GM21723 (cell line): ENCODE measurements at regions not wholly inside any gene's neighbourhood (a gene's known extent, or its start where the extent isn't known, plus 50 kb on each side); places are given as distances from the start of the nearest gene placed in this dataset.
"Not testable (repeated sequence)": the region's sequence is repeated elsewhere in the genome, so short reads cannot be mapped to it uniquely, and the experiment has no call there.

ENCODE experiments used
- ATAC-seq: cut with Tn5 transposase; IDR thresholded peaks from one replicate; pipeline ENCODE4 v1.9.1; 2021; ENCODE audit warnings: mild to moderate bottlenecking, moderate library complexity; ENCODE audit not compliant: unreplicated experiment

DNA sequence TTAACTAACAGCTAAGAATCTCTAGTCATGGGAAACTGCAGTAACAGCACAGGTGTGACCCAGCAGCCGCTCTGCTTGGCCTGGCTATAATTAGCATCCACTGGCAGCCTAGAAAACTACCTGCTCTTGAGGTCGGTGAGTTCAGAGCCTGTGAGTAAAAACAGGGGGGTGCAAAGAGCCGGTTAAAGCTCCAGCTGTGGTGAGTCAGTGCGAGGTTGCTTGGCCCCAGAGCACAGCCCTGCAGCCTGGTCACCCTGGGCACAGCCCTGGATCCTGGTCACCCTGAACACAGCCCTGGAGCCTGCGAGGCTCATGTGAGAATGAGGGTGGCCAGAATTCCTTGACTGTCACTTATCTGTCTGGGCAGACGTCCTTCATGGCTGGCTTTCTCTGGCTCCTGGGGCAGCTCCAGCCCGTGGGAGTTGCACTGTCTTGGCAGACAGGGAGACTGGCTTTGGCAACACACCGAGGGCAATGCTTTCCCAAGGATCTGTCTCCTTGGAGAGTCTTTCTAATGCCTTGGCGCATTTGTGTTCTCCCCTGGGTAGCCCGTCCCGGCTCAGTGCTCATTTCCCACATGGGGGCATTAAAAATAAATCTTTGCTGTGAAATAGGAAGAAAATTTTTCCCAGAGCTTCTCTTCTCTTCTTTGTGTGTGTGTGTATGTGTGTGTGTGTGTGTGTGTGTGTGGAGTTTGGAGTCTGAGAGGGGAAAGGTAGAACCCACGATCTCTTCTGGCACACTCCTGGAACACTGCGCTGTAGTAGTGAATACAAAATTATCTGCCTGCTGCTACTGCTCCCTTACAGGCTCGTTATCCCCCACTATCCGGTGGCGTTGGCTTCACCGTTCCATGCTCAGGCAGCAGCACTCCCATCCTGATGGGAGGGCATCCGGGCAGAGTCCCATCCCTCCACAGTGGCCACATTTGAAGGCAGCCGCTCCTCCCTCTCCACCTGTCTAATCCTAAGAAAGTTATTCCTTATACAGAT, 250.2 kb upstream of the MEX3C start:
- ATAC-seq = no peak

DNA sequence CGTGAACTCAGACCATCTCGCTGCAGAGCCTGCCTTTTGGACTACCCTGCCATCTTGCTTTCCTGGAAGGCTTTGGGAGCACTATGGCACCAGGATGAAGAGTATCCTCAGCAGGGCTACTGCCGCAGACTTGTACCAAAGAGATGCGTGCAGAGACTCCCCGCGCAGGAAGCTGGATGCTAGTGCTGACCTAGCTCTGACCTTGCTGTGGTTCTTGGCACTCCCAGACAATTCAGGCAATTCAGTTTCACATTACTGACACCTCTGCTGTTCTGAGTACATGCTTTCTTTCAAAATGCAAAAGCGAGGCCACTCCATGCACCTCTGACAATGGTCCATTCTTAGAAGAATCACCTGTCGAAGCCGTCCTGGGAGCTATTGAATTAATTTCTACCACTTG, 251.5 kb upstream of the MEX3C start:
- no peak for ATAC-seq

DNA sequence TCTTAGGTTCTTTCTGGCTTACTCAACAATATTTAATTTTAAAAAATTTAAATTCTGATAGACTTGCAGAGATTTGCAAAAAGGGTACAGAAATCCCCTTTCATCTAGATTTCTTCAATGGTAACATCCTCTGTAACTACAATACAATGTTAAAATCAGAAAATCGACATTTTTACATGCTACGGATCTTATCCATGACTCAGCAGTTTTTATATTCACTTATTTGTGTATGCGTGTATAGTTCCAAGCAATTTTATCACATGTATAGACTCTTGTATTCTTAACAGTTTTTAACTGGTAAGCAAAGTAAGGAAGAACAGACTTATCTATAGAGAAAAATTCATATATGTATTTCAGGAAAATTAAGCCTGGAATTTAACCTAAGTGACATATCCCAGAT, 256.1 kb upstream of the MEX3C start:
- no peak for ATAC-seq

DNA sequence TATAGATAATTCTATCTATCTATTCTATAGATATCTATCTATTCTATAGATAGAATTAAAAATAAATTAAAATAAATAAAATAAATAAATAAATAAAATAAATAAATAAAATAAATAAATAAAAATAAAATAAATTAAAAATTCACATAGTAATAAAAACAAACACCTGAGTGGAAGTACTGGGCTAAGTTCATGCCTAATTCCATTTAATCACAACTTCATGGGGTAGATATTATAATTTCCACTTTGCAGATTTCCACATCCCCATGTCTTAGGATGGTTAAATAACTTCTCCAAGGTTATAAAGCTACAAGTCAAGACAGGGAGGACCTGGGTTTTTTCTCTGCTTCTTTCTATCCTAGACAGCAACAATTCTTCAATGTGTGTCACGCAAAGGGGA, 261.4 kb upstream of the MEX3C start:
- no peak for ATAC-seq

DNA sequence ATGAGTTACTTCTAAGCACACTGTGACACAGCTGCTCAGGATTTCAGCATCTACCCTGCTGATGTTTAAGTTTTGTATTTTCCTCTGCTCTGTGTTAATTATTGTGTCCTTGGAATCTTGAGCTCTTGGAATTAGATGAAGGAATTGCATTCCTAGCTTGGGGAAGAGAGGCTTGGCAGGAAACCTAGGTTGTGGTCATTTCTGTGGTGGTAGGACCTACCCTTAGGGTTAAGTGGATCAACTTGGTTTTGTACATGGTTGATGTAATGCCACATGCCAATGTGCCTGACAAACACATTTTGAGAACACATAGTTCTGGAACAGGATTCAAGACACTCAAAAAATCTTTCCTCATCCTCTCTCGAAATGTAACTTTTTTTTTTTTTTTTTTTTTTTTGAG, 264.5 kb upstream of the MEX3C start:
- no peak for ATAC-seq

DNA sequence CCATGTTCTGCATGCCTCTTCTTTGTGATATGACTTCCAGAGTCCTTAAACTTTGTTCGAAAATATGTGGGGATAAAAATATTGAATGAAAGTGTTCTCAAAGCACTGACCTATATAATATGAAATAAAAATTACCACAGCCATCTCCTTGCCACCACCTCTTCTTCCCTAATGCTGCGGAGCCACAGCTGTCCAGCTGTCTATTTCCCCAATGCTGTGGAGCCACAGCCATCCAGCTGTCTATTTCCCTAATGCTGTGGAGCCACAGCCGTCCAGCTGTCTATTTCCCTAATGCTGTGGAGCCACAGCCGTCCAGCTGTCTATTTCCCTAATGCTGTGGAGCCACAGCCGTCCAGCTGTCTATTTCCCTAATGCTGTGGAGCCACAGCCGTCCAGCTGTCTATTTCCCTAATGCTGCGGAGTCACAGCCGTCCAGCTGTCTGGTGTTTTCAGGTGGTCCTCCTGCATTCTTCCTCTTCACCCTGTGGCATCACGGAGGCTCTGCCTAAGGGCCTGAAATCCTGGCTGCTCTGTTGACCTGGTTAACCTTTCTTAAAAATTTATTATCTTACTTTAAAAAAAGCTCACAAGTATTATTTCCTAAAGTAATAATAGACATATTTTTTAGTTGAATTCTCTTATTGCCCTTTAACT, 266.1 kb upstream of the MEX3C start:
- ATAC-seq = no peak

DNA sequence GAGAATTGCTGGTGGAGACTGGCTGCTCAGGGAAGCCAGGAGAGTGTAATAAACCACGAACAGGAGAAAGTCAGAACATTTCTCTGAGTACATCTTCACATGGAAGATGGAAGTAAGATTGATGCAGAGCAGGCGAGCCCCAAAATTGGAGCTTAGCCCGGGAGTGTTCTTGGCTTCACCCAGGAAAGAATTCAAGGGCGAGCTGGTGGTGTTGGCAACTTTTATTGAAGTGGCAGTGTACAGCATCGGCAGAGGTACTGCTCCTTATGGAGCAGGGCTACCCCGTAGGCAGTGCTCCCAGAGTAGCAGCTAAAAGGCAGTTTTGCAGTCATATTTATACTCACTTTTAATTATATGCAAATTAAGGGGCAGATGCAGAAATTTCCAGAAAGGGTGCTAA, 281.4 kb upstream of the MEX3C start:
- ATAC-seq = no peak

DNA sequence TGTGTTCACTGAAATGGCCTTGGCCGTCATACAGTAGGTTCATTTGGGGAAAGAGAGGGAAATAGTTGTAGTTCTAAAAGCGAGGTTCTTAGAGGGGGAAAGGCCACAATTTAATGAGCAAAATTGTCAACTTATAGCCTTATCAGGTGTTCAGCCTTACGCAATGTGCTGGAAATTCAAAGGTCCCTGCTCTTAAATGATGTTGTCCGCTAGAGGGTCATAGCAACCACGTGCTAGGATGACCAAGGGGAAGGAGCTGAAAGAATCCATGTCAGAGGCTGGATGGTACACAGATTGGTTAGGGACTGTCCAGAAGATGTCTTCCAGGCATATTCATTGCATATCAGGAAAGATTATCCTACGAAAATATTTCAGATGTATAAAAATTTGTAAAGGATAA, 282.3 kb upstream of the MEX3C start:
- no peak for ATAC-seq

DNA sequence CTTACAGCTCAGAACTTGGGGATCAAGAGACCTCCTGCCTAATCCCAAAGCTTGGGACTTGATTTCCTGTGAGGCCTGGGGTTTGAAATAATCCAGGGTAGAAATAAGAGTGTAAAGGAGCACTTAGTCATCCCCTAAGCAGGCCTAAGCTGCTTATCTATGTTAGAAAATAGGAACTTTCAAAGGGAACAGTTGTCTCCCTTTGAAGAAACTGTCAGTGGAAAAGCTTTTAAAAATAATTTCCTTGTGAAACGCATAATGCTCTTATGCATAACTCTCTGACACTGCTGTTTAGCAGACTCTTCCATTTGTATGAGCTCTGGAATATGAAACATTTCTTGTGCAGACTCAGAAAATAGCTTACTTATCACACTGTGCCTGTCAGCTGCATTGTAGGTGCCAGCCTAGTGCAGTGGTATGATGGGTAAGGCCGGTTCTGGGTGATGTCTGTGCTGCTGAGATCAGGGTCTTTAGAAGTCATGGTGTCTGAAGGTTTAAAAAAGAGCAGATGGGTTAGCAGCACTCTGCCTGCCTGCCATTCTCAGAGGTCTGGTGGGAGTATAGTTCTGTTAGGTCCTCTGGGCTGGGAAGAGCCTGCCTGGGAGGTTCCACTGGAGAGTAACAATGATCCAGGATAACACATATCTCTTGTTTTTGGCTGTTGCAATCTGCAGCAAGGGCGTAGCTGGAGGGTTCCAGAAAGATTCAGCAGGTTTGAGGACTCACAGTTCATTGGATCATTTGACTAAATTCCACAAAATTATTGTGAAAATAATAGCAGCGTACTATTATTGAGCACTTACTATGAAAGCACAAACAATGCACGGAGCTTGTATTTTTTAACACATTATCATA, 283.2 kb upstream of the MEX3C start:
- no peak for ATAC-seq

DNA sequence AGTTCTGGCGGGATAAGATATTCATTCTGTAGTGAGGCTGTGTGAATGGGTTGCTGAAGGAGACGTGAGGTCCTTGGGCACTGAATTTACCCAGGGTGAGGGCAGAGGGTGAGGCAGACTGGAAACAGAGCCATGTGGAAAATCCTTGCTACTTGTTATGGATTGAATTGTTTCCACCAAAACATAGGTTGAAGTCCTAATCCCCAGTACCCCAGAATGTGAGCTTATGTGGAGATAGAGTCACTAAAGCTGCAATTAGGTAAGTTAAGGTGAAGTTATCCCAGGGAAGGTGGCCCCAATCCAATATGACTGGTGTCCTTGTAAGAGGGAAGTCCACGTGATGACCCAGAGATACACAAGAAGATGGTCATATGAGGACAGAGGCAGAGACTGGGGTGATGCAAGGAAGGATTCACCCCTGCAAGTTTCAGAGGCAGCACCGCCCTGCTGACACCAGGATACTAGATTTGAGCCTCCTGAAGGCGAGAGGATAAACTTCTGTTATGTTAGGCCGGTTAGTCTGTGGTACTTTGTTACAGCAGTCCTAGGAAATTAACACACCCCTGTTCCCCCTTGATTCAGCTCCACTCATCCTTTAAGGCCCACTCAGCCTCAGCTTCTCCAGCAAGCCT, 289.4 kb upstream of the MEX3C start:
- no peak for ATAC-seq

DNA sequence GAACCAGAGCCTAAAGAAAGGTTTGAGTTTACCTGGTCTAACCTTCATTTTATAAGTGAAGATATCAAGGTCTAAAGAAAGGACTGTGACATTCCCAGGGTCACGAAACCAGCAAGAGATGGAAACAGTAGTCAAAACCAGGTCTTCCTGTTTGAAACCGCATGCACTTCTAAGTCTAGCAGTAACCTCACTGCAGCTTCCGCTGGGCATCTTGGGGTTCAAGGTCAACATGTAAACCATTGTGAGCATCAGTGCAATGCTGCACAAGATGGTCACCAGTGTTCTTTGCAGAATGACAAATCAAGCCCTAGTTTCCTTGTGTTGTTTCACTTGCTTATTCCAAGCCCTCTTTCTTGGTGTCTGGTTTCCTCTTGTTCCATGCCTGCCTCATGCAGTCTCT, 292.9 kb upstream of the MEX3C start:
- no peak for ATAC-seq

DNA sequence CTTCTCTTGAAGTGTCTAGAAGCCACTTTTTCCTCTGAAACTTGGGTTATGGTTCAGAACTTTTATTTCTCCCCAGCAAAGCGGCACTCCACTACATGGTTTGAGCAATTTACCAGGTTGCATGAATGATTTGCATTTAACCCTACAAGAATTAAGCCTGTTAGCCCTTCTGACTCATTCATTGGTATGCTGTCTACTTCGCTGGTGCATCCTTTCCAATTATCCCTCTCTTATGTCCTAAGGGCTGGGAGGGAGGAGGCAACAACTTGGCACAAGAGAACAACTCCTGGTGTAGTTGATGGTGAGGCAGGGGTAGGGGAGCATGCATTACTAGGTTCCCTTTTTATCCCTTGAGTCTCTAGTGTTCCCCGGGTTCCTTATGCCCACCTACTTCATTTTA, 293.4 kb upstream of the MEX3C start:
- no peak for ATAC-seq

DNA sequence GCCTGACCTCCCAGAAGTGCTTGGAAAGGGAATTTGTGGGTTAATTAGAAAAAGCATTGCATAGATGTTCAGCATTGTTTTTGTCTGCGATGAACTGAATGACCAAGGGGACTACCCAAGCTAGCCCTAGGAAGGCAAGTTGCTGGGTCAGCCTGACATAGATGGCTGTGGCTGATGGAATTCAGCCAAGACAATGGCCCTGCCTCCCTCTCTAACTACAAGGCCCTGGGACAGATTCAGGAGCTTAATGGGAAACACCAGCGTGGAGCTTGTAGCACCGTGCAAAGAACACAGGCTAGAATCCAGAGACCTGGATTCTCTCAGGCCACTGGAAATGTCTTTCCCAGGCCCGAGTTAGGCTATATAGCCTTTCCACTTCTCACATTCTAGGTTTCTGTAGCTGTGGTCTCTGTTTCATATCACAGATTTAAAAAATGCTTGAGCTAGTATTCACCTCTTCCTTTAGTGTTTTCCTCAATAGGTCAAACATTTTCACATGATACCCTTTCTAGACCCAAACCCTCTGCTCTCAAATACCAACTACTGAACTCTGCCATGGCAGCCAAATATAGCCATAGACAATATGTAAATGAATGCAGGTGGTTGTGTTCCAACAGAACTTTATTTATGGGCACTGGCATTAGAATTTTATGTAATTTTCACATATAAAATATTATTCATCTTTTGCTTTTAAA, 294.3 kb upstream of the MEX3C start:
- ATAC-seq = no peak

DNA sequence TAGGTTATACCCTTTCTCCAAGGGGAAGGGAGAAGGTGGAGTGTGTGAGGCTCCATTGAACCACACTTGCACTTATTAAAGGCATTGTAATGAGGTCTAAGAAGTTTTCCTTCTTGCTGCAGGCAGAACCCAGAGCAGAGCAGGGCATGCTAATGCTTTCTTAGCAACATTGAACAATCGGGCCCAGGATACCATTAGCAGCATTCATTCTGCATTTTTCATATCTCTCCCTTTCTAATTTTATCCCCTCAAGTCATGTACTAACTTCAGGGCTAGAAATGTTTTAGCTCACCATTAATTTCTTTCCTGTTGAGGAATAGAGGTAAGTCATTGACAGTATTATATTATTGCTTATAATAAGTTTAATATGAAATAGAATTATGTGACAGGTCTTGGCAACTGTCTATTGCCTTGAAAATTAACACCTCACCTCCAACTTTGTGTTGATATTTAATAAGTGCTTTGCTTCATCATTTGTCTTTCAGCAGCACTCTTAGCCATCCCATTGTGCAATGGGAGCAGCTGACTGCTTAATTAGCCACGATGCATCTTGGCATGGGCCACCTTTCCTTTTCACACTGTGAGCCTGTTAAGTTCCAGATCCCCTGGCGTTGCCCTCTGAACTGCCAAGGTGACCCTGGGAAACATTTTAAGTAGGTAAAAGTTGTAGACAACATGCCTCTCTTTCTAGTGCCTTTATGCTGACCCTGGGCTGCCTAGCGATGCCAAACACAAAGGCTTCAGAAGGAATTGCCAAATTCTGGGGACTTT, 300.8 kb upstream of the MEX3C start:
- ATAC-seq = no peak

DNA sequence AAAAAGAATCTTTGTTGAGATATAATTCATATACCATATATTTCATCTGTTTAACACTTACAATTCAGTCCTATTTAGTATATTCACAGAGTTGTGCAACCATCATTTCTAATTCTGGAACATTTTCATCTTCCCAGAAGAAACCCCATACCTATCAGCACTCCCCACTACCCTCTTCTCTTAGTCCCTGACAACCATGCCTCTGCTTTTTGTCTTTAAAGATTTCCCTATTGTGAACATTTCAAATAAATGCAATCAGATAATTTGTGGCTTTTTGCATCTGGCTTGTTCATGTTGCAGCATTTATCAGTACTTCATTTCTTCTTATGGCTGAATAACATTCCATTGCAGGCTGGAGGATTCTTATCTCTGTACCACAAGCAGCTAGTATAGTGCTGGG, 305.9 kb upstream of the MEX3C start:
- no peak for ATAC-seq

DNA sequence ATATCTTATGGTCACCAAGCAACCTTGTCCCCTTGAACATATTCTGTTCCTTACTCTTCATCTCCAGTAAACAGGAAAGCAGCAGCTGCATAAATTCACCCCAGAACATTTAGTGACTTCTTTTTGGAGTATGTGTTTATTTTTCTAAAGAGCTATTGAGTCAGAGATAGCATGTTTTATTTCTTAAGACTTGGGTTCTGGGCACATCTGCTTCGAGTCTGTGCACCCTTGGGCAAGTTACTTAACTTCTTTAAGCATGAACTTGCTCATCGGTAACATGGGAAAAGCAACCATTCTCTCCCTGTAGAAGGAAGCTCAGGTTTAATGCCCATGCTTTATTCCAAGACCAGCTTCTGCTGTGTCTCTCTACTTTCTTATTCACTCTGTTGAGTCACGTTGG, 309.3 kb upstream of the MEX3C start:
- no peak for ATAC-seq

DNA sequence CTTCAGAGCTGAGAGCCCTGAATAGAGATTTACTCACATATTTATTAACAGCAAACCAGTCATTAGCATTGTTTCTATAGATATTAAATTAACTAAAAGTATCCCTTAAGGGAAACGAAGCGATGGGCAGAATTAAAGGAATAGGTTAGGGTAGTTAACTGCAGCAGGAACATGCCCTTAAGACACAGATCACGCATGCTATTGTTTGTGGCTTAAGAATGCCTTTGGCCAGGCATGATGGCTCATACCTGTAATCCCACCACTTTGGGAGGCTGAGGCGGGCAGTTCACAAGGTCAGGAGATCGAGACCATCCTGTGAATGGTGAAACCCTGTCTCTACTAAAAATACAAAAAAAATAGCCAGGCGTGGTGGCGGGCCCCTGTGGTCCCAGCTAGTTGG, 310.9 kb upstream of the MEX3C start:
- not testable (repeated sequence) for ATAC-seq

DNA sequence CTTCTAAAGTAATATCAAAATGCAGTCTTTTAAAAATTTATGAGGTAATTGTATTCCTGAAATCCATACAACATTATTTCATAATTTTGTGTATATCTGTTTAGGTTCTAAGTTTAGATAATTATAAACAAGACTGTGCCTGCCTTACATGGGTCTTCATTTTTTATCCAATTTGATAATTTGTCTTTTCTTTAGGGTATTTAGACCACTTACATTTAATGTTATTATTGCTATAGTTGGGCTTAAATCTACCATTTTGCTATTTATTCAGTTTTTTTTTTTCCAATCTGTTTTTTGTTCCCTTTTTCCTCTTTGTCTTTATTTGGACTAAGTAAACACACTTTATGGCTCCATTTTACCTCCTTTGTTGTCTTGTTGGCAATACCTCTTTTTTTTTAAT, 312.5 kb upstream of the MEX3C start:
- ATAC-seq = no peak

DNA sequence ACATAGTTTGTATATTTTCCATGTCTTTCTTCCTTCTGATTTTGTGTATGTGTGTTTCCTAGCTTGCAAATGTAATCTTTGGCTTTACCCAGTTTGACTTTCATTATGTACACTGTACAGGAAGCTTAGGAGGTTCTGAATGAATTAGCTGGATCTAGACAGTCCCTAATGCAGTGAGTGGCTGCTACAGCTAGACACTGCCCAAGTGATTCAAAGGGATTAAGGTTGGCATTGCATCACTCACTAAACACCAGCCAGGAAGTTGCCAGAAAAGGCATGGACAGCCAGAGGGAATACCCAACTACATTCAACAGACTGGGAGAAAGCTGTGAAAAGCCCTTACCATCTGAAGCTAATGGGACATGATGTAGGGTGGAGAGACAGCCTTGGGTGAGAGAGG, 316.0 kb upstream of the MEX3C start:
- no peak for ATAC-seq

DNA sequence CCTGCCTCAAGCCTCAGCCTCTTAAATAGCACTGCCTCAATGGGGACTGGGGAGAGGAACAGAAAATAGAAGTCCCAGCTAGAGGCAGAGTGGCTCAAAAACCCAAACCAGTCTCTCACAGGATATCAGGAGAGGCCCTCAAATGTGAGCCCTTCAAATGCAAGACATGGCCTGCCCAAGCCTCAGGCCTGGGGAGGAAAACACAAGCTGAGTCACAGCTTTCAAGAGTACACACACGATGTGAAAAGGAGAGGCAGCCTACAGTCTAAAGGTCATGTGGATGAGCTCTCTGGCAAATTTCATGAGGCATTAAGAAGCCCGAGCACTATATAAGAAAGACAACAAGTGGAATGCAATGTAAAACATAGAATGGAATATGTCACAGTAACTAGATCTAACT, 316.6 kb upstream of the MEX3C start:
- ATAC-seq = no peak
